Stimulated activated naive CD8-positive, alpha-beta T cell treated with anti-CD3 and anti-CD28 coated beads, Interleukin-15, Interleukin-2, amounts not matched to agents 100 U/mL and 50 U/mL, for 24 hours (primary cell): ENCODE measurements at regions not wholly inside any gene's neighbourhood (a gene's known extent, or its start where the extent isn't known, plus 50 kb on each side); places are given as distances from the start of the nearest gene placed in this dataset.
"Not testable (repeated sequence)": the region's sequence is repeated elsewhere in the genome, so short reads cannot be mapped to it uniquely, and the experiment has no call there.

Experiments used
- ATAC-seq: fragments of 150-1000 bp; cut with Tn5 transposase; one replicate; pipeline ENCODE4 v1.10.0; 2021
- DNase-seq: peaks from one replicate; pipeline ENCODE4 v3.0.0; 2021

GRCh38 chr3:18236726-18237125, 188.4 kb downstream of the SATB1 start:
- ATAC-seq: no peak
- no peak for DNase-seq

GRCh38 chr3:18234717-18235335, 190.3 kb downstream of the SATB1 start:
- ATAC-seq: no peak
- no peak for DNase-seq

- no peak for ATAC-seq
- DNase-seq: no peak
Measured at GRCh38 chr3:18233987-18234716, 191.0 kb downstream of the SATB1 start.

GRCh38 chr3:18232317-18232716, 192.8 kb downstream of the SATB1 start:
- ATAC-seq (no peak), DNase-seq (no peak)

GRCh38 chr3:18228060-18228459, 197.1 kb downstream of the SATB1 start:
- DNase-seq (no peak), ATAC-seq (no peak)

- DNase-seq: no peak
- ATAC-seq: no peak
Measured at GRCh38 chr3:18225709-18226108, 199.4 kb downstream of the SATB1 start.

GRCh38 chr3:18224426-18224825, 200.7 kb downstream of the SATB1 start:
- ATAC-seq (no peak), DNase-seq (no peak)

GRCh38 chr3:18223974-18224373, 201.2 kb downstream of the SATB1 start:
- DNase-seq (no peak), ATAC-seq (no peak)

- ATAC-seq (peak; percentile 77), DNase-seq (peak; percentile 9)
Measured at GRCh38 chr3:18223571-18223970, 201.6 kb downstream of the SATB1 start.

- DNase-seq (no peak), ATAC-seq (no peak)
Measured at GRCh38 chr3:18222686-18223085, 202.5 kb downstream of the SATB1 start.

GRCh38 chr3:18217507-18218174, 207.5 kb downstream of the SATB1 start:
- ATAC-seq (no peak), DNase-seq (no peak)

- no peak for ATAC-seq
- no peak for DNase-seq
Measured at GRCh38 chr3:18216996-18217395, 208.1 kb downstream of the SATB1 start.

GRCh38 chr3:18215639-18216038, 209.5 kb downstream of the SATB1 start:
- no peak for ATAC-seq
- DNase-seq: no peak

- DNase-seq (no peak), ATAC-seq (no peak)
Measured at GRCh38 chr3:18211116-18211515, 214.0 kb downstream of the SATB1 start.

GRCh38 chr3:18208856-18209255, 216.3 kb downstream of the SATB1 start:
- no peak for DNase-seq
- peak; percentile 10 for ATAC-seq

- DNase-seq (no peak), ATAC-seq (no peak)
Measured at GRCh38 chr3:18208091-18208490, 217.0 kb downstream of the SATB1 start.

- DNase-seq (no peak), ATAC-seq (peak; percentile 82)
Measured at GRCh38 chr3:18207226-18207625, 217.9 kb downstream of the SATB1 start.

- ATAC-seq: not testable (repeated sequence)
Measured at GRCh38 chr3:18205701-18206100, 219.4 kb downstream of the SATB1 start.

GRCh38 chr3:18201315-18201714, 223.8 kb downstream of the SATB1 start:
- DNase-seq (no peak), ATAC-seq (no peak)

More at GRCh38 chr3:18205701-18206100, 219.4 kb downstream of the SATB1 start:
- not testable (repeated sequence) for DNase-seq

GRCh38 chr3:18199757-18200156, 225.4 kb downstream of the SATB1 start:
- no peak for DNase-seq
- no peak for ATAC-seq

GRCh38 chr3:18195836-18196235, 229.3 kb downstream of the SATB1 start:
- no peak for DNase-seq
- ATAC-seq: no peak

GRCh38 chr3:18194431-18194830, 230.7 kb downstream of the SATB1 start:
- ATAC-seq (no peak), DNase-seq (no peak)

- ATAC-seq (no peak), DNase-seq (no peak)
Measured at GRCh38 chr3:18190646-18191045, 234.5 kb downstream of the SATB1 start.
